WTC11 (cell line): ENCODE measurements at regions not wholly inside any gene's neighbourhood (a gene's known extent, or its start where the extent isn't known, plus 50 kb on each side); places are given as distances from the start of the nearest gene placed in this dataset.

Experiments used
- ATAC-seq: fragments of 200-7000 bp; cut with Tn5 transposase; 2 replicates; pipeline ENCODE4 v1.10.0; 2021; ENCODE audit warnings: mild to moderate bottlenecking, moderate library complexity
- CTCF ChIA-PET: fragments of 300-600 bp; sonication (Branson Sonifier 250); formaldehyde crosslinking; loops from one replicate; lab custom pipeline; 2021; ENCODE audit warnings: antibody characterized with exemption; lab: Charles Lee
- POLR2A ChIA-PET: fragments of 350-600 bp; sonication (Branson Sonifier 250); formaldehyde crosslinking; loops from one replicate; lab custom pipeline; 2021; ENCODE audit warnings: antibody characterized with exemption; lab: Charles Lee
- DNase-seq: peaks from one replicate; pipeline ENCODE4 v3.0.0; 2021; ENCODE audit warnings: low spot score
- H3K27ac Mint-ChIP-seq: 2 replicates; pipeline ENCODE4 v1.8.0; 2021; ENCODE audit warnings: mixed read lengths
- H3K27me3 Mint-ChIP-seq: 2 replicates; pipeline ENCODE4 v1.8.0; 2021; ENCODE audit warnings: low read depth, mild to moderate bottlenecking, moderate library complexity, mixed read lengths
- H3K36me3 Mint-ChIP-seq: 2 replicates; pipeline ENCODE4 v1.8.0; 2021; ENCODE audit warnings: mixed read lengths
- H3K4me1 Mint-ChIP-seq: 2 replicates; pipeline ENCODE4 v1.8.0; 2022; ENCODE audit warnings: mixed read lengths
- H3K4me3 Mint-ChIP-seq: 2 replicates; pipeline ENCODE4 v1.8.0; 2021; ENCODE audit warnings: mild to moderate bottlenecking, moderate library complexity, mixed read lengths
- H3K9me3 Mint-ChIP-seq: 2 replicates; pipeline ENCODE4 v1.8.0; 2021; ENCODE audit warnings: mixed read lengths
- CBFB ChIP-seq: sonication (generic); formaldehyde crosslinking; IDR thresholded peaks from 2 replicates; pipeline ENCODE4 v1.8.1; 2022; ENCODE audit warnings: mild to moderate bottlenecking, low read depth, missing genetic modification reagents
- CREB1 ChIP-seq: sonication (generic); formaldehyde crosslinking; IDR thresholded peaks from 2 replicates; pipeline ENCODE4 v1.8.0; 2023; ENCODE audit warnings: mild to moderate bottlenecking, missing genetic modification reagents
- CTCF ChIP-seq: fragments of 200-600 bp; IDR thresholded peaks from 2 replicates; pipeline ENCODE4 v1.8.0; 2022; ENCODE audit warnings: antibody characterized with exemption
- ERG ChIP-seq: fragments of 250-450 bp; sonication (Bioruptor Pico); IDR thresholded peaks from 2 replicates; pipeline ENCODE4 v1.8.0; 2021; ENCODE audit warnings: mild to moderate bottlenecking
- ETV6 ChIP-seq: sonication (generic); formaldehyde crosslinking; IDR thresholded peaks from 2 replicates; pipeline ENCODE4 v1.8.1; 2022; ENCODE audit warnings: mild to moderate bottlenecking, missing genetic modification reagents
- FOXK1 ChIP-seq: sonication (generic); formaldehyde crosslinking; IDR thresholded peaks from 2 replicates; pipeline ENCODE4 v1.8.0; 2022; ENCODE audit warnings: mild to moderate bottlenecking, moderate library complexity, missing genetic modification reagents
- GTF2I ChIP-seq: fragments of 250-450 bp; sonication (Bioruptor Pico); conservative IDR thresholded peaks from 2 replicates; pipeline ENCODE4 v1.4.0; 2021; ENCODE audit warnings: mild to moderate bottlenecking
- HMGA2 ChIP-seq: fragments of 250-450 bp; sonication (Bioruptor Pico); IDR thresholded peaks from 2 replicates; pipeline ENCODE4 v1.4.0; 2021; ENCODE audit warnings: mild to moderate bottlenecking, moderate library complexity
- JUN ChIP-seq: sonication (generic); formaldehyde crosslinking; IDR thresholded peaks from 2 replicates; pipeline ENCODE4 v1.8.0; 2023; ENCODE audit warnings: mild to moderate bottlenecking, missing genetic modification reagents
- MAX ChIP-seq: sonication (generic); formaldehyde crosslinking; IDR thresholded peaks from 2 replicates; pipeline ENCODE4 v1.8.0; 2022; ENCODE audit warnings: mild to moderate bottlenecking, missing genetic modification reagents
- NFYB ChIP-seq: sonication (generic); formaldehyde crosslinking; conservative IDR thresholded peaks from 2 replicates; pipeline ENCODE4 v1.8.0; 2022; ENCODE audit warnings: low read depth, missing genetic modification reagents
- NR1H2 ChIP-seq: sonication (generic); formaldehyde crosslinking; IDR thresholded peaks from 2 replicates; pipeline ENCODE4 v1.9.0; 2021; ENCODE audit warnings: mild to moderate bottlenecking, moderate library complexity, missing genetic modification reagents
- NR2C2 ChIP-seq: sonication (generic); formaldehyde crosslinking; IDR thresholded peaks from 2 replicates; pipeline ENCODE4 v1.8.0; 2022; ENCODE audit warnings: mild to moderate bottlenecking, missing genetic modification reagents
- SOX15 ChIP-seq: fragments of 250-450 bp; sonication (Bioruptor Pico); IDR thresholded peaks from 2 replicates; pipeline ENCODE4 v1.9.0; 2021; ENCODE audit warnings: mild to moderate bottlenecking
- SP1 ChIP-seq: sonication (generic); formaldehyde crosslinking; conservative IDR thresholded peaks from 2 replicates; pipeline ENCODE4 v1.8.1; 2022; ENCODE audit warnings: missing genetic modification reagents
- TEAD1 ChIP-seq: sonication (generic); formaldehyde crosslinking; IDR thresholded peaks from 2 replicates; pipeline ENCODE4 v1.8.0; 2022; ENCODE audit warnings: mild to moderate bottlenecking, missing genetic modification reagents
- TEAD4 ChIP-seq: sonication (generic); formaldehyde crosslinking; IDR thresholded peaks from 2 replicates; pipeline ENCODE4 v1.8.0; 2022; ENCODE audit warnings: mild to moderate bottlenecking, missing genetic modification reagents
- ZBTB21 ChIP-seq: sonication (generic); formaldehyde crosslinking; IDR thresholded peaks from 2 replicates; pipeline ENCODE4 v1.8.1; 2023; ENCODE audit warnings: mild to moderate bottlenecking, missing genetic modification reagents, borderline replicate concordance
- ZNF425 ChIP-seq: fragments of 250-450 bp; sonication (Bioruptor Pico); conservative IDR thresholded peaks from 2 replicates; pipeline ENCODE4 v1.9.0; 2021; ENCODE audit warnings: mild to moderate bottlenecking
- TF ChIP-seq, protein P1 (sequence below): sonication (generic); formaldehyde crosslinking; IDR thresholded peaks from 2 replicates; pipeline ENCODE4 v1.8.1; 2022; ENCODE audit warnings: low read depth, mild to moderate bottlenecking, moderate library complexity, missing genetic modification reagents, borderline replicate concordance
- TF ChIP-seq, protein P2 (sequence below): sonication (generic); formaldehyde crosslinking; IDR thresholded peaks from 2 replicates; pipeline ENCODE4 v1.8.1; 2023; ENCODE audit warnings: mild to moderate bottlenecking, missing genetic modification reagents

DNA sequence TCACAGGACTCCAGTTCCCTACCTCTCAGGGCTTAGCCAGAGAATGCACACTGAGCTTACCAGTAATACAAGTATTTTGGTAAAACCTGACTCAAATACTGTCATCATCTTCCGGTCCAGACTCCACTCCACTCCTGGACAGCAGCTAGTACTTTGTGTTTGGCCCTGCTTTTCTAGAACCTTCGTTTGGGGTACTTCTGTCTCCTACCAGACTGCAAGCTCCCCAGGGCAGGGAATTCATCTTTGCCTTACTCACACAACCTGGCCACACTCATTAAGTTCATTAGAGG, 108.9 kb upstream of the CDC42EP3 start:
- H3K27me3 Mint-ChIP-seq = no peaks in the 10 kb centered on the region
- ChIA-PET POLR2A (interaction anchor here (0.6 kb wide), 1 partner anchor 210 kb away, joined by 3 read pairs; no protein-coding TSS in a partner anchor), CTCF (interaction anchor here (0.6 to 2.8 kb wide), 2 partner anchors 68 to 97 kb away, joined by 3 to 8 read pairs; no protein-coding TSS in a partner anchor)
- ATAC-seq = no peak
- no peak overlapping the region for H3K4me3 Mint-ChIP-seq
- H3K27ac Mint-ChIP-seq = no peak overlapping the region
- peaks cover 6% of the 10 kb centered on the region; the same call in 1 of the 2 replicates for H3K36me3 Mint-ChIP-seq
- no peak for DNase-seq
- H3K9me3 Mint-ChIP-seq = peaks cover 6% of the 10 kb centered on the region
- TF ChIP-seq JUN (CRISPR knock-in tag) (no peak), NR2C2 (no peak), SOX15 (CRISPR knock-in tag) (no peak), GTF2I (CRISPR knock-in tag) (no peak), ERG (CRISPR knock-in tag) (no peak), ETV6 (CRISPR knock-in tag) (no peak), ZNF425 (no peak), HMGA2 (CRISPR knock-in tag) (no peak)
- peaks cover 15% of the 10 kb centered on the region for H3K4me1 Mint-ChIP-seq

DNA sequence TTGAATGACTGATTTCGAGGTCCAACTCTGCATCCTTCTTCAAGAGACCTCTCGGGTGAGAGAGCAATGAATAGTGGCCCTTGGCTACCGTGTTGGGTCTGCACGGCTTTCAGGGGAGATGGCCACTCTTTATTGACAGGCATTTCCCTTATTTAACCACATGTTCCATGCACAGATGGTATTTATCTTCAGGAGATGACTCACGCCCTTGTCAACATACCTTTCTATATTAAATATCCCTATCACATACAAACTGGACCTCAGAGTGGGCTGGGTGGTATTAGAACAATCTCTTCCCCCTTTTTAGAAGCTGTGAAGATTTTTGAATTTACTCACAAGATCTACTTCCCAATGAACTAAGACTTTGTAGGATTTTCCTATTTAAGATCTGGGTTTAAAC, 109.6 kb upstream of the CDC42EP3 start:
- Mint-ChIP-seq H3K9me3 (no peaks in the 10 kb centered on the region), H3K4me1 (peaks cover 8% of the 10 kb centered on the region), H3K4me3 (no peak overlapping the region), H3K27me3 (no peaks in the 10 kb centered on the region)
- POLR2A ChIA-PET = no interaction called here
- no peak for DNase-seq
- TF ChIP-seq TEAD1 (CRISPR knock-in tag) (no peak), NFYB (CRISPR knock-in tag) (no peak), CREB1 (CRISPR knock-in tag) (no peak), MAX (CRISPR knock-in tag) (no peak), JUN (CRISPR knock-in tag) (no peak), SP1 (no peak), CBFB (no peak), FOXK1 (no peak), NR1H2 (no peak), CTCF (no peak), ZBTB21 (no peak), TEAD4 (CRISPR knock-in tag) (no peak)
- TF ChIP-seq, protein P1, sequence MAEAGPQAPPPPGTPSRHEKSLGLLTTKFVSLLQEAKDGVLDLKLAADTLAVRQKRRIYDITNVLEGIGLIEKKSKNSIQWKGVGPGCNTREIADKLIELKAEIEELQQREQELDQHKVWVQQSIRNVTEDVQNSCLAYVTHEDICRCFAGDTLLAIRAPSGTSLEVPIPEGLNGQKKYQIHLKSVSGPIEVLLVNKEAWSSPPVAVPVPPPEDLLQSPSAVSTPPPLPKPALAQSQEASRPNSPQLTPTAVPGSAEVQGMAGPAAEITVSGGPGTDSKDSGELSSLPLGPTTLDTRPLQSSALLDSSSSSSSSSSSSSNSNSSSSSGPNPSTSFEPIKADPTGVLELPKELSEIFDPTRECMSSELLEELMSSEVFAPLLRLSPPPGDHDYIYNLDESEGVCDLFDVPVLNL (CRISPR knock-in tag) = no peak
- TF ChIP-seq, protein P2, sequence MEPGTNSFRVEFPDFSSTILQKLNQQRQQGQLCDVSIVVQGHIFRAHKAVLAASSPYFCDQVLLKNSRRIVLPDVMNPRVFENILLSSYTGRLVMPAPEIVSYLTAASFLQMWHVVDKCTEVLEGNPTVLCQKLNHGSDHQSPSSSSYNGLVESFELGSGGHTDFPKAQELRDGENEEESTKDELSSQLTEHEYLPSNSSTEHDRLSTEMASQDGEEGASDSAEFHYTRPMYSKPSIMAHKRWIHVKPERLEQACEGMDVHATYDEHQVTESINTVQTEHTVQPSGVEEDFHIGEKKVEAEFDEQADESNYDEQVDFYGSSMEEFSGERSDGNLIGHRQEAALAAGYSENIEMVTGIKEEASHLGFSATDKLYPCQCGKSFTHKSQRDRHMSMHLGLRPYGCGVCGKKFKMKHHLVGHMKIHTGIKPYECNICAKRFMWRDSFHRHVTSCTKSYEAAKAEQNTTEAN (CRISPR knock-in tag) = no peak
- TF ChIP-seq, all 79 proteins: peak for 0
- no peak overlapping the region for H3K27ac Mint-ChIP-seq
- ATAC-seq = no peak
- no peaks in the 10 kb centered on the region for H3K36me3 Mint-ChIP-seq
- CTCF ChIA-PET = interaction anchor here (2.8 kb wide), 1 partner anchor 97 kb away, joined by 8 read pairs; no protein-coding TSS in a partner anchor
